ENCODE measurements at regions not wholly inside any gene's neighbourhood (a gene's known extent, or its start where the extent isn't known, plus 50 kb on each side); places are given as distances from the start of the nearest gene placed in this dataset.

DNA sequence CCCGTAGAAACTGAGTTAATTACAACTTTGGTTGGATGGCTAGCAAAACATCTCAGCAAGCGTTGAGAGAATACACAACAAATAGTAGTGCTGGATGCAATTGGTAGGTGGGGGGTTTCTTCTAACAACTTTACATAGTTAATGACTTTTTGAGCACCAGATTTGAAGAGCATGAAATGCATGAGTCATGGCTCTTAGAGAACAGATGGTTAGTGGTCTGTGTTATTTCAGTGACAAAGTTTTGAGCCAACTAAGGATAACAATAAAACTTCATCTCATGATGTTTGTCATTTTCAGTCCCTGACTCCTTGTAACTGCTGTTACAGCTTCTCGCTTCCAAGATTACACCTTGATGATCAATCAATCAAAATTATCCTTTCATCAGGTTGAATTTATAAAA, 399.0 kb upstream of the BRINP1 start:
- no TSS peak for BruUV-seq (replicated peaks)
- Mint-ChIP-seq H3K36me3 (ENCODE audit: insufficient read depth, unreplicated experiment) (no peaks in the 10 kb centered on the region), H3K27me3 (ENCODE audit: insufficient read depth, unreplicated experiment) (peaks cover 5% of the 10 kb centered on the region)

DNA sequence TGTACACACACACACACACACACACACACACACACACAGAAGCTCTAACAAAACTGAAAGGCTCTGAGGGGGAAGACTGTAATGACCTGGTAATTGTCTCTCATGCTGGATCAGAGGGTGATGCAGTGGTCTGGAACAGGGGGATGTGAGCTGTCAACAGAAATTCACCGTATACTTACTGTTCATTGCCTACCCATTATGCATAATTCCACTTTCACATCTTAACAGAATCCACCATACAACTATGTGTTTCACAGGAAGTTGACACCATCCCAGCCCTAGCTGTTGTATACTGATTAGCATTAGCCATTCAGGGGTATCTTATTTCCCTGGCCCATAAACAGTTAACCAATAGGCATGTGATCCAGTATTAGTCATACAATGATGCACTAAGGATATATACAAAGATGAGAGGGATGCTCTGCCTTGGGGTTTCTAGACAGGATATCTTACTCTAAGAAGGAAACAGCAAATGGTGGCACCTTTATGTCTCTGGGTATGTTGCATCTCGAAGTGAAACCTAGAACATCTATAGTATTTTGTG, 396.5 kb upstream of the BRINP1 start:
- no TSS peak for BruUV-seq (replicated peaks)
- H3K4me3 ChIP-seq (ENCODE audit: low read depth, low read length): no peak overlapping the region
- H3K4me1 ChIP-seq: no peaks in the 10 kb centered on the region
- H3K36me3 Mint-ChIP-seq (ENCODE audit: insufficient read depth, unreplicated experiment): no peaks in the 10 kb centered on the region
- no peak overlapping the region for H3K27ac Mint-ChIP-seq (ENCODE audit: unreplicated experiment)
- no peaks in the 10 kb centered on the region for H3K9me3 Mint-ChIP-seq (ENCODE audit: unreplicated experiment)
- H3K27me3 Mint-ChIP-seq (ENCODE audit: insufficient read depth, unreplicated experiment): peaks cover 3% of the 10 kb centered on the region
- CTCF ChIA-PET: no interaction called here
- no peaks in the 10 kb centered on the region for H3K27me3 ChIP-seq (replicated peaks; ENCODE audit: control insufficient read depth, insufficient read depth, low read length)
- TF ChIP-seq, protein P1, sequence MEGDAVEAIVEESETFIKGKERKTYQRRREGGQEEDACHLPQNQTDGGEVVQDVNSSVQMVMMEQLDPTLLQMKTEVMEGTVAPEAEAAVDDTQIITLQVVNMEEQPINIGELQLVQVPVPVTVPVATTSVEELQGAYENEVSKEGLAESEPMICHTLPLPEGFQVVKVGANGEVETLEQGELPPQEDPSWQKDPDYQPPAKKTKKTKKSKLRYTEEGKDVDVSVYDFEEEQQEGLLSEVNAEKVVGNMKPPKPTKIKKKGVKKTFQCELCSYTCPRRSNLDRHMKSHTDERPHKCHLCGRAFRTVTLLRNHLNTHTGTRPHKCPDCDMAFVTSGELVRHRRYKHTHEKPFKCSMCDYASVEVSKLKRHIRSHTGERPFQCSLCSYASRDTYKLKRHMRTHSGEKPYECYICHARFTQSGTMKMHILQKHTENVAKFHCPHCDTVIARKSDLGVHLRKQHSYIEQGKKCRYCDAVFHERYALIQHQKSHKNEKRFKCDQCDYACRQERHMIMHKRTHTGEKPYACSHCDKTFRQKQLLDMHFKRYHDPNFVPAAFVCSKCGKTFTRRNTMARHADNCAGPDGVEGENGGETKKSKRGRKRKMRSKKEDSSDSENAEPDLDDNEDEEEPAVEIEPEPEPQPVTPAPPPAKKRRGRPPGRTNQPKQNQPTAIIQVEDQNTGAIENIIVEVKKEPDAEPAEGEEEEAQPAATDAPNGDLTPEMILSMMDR (IDR thresholded peaks at IDR 0.05; ENCODE audit: insufficient read depth in 1 of 2, low read depth in 1 of 2, low read length in 1 of 2, severe bottlenecking in 1 of 2, unreplicated experiment in 1 of 2): no peak
- intact Hi-C loops (cut with micrococcal nuclease; ENCODE audit: unreplicated experiment): no loop called here
- no peak overlapping the region for H3K4me3 Mint-ChIP-seq (ENCODE audit: unreplicated experiment)
- POLR2A ChIA-PET: no interaction called here
- no peaks in the 10 kb centered on the region for H3K36me3 ChIP-seq (ENCODE audit: control insufficient read depth, insufficient read depth, low read length)
- H3K4me1 Mint-ChIP-seq (ENCODE audit: low read depth, unreplicated experiment): no peaks in the 10 kb centered on the region
- no peaks in the 10 kb centered on the region for H3K9me3 ChIP-seq
- DNase-seq: no peak

More for the DNA sequence above, 399.0 kb upstream of the BRINP1 start:
- TF ChIP-seq, protein P1 (IDR thresholded peaks at IDR 0.05; ENCODE audit: insufficient read depth in 1 of 2, low read depth in 1 of 2, low read length in 1 of 2, severe bottlenecking in 1 of 2, unreplicated experiment in 1 of 2): no peak
- H3K27ac Mint-ChIP-seq (ENCODE audit: unreplicated experiment): no peak overlapping the region
- no peaks in the 10 kb centered on the region for H3K4me1 Mint-ChIP-seq (ENCODE audit: low read depth, unreplicated experiment)
- H3K4me3 Mint-ChIP-seq (ENCODE audit: unreplicated experiment): no peak overlapping the region
- CTCF ChIA-PET: no interaction called here
- Histone ChIP-seq H3K36me3 (ENCODE audit: control insufficient read depth, insufficient read depth, low read length) (no peaks in the 10 kb centered on the region), H3K4me1 (no peaks in the 10 kb centered on the region), H3K27me3 (replicated peaks; ENCODE audit: control insufficient read depth, insufficient read depth, low read length) (no peaks in the 10 kb centered on the region), H3K4me3 (ENCODE audit: low read depth, low read length) (no peak overlapping the region), H3K9me3 (no peaks in the 10 kb centered on the region)
- intact Hi-C loops (cut with micrococcal nuclease; ENCODE audit: unreplicated experiment): no loop called here
- POLR2A ChIA-PET: no interaction called here
- no peaks in the 10 kb centered on the region for H3K9me3 Mint-ChIP-seq (ENCODE audit: unreplicated experiment)
- DNase-seq: no peak

DNA sequence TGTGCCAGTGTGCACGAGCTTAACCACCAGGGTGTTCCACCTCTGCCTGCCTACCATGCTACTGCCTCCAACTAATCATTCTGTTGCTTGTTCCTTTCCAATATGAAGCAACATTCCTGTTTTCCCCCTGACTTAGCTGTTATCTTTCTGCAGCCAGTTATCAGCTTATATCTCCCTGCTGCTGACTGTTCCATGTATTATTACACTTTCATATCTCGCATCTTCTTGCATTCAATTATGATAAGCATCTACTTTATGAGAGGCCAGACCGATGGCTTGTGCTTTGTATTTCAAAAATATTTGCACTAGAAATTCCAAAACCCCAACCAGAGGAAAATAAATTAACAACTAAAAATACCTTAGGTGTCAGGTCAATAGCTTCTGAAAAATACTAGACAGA, 394.0 kb upstream of the BRINP1 start:
- Mint-ChIP-seq H3K4me3 (ENCODE audit: unreplicated experiment) (no peak overlapping the region), H3K9me3 (ENCODE audit: unreplicated experiment) (no peaks in the 10 kb centered on the region), H3K27me3 (ENCODE audit: insufficient read depth, unreplicated experiment) (peaks cover 3% of the 10 kb centered on the region), H3K36me3 (ENCODE audit: insufficient read depth, unreplicated experiment) (no peaks in the 10 kb centered on the region), H3K4me1 (ENCODE audit: low read depth, unreplicated experiment) (no peaks in the 10 kb centered on the region), H3K27ac (ENCODE audit: unreplicated experiment) (no peak overlapping the region)
- Histone ChIP-seq H3K36me3 (ENCODE audit: control insufficient read depth, insufficient read depth, low read length) (no peaks in the 10 kb centered on the region), H3K4me1 (no peaks in the 10 kb centered on the region), H3K4me3 (ENCODE audit: low read depth, low read length) (no peak overlapping the region), H3K9me3 (no peaks in the 10 kb centered on the region), H3K27me3 (replicated peaks; ENCODE audit: control insufficient read depth, insufficient read depth, low read length) (no peaks in the 10 kb centered on the region; the same call in 1 of the 2 replicates)
- intact Hi-C loops (cut with micrococcal nuclease; ENCODE audit: unreplicated experiment): no loop called here
- CTCF ChIA-PET: no interaction called here
- no peak for DNase-seq
- POLR2A ChIA-PET: no interaction called here
- TF ChIP-seq, protein P1 (IDR thresholded peaks at IDR 0.05; ENCODE audit: insufficient read depth in 1 of 2, low read depth in 1 of 2, low read length in 1 of 2, severe bottlenecking in 1 of 2, unreplicated experiment in 1 of 2): no peak
- BruUV-seq (replicated peaks): no TSS peak
